GM19035 (cell line): ENCODE measurements at regions not wholly inside any gene's neighbourhood (a gene's known extent, or its start where the extent isn't known, plus 50 kb on each side); places are given as distances from the start of the nearest gene placed in this dataset.

Experiments
- ATAC-seq: cut with Tn5 transposase; IDR thresholded peaks from one replicate; pipeline ENCODE4 v1.9.1; 2021; ENCODE audit not compliant: unreplicated experiment

GRCh38 chr1:222243902-222244301 is 304.0 kb downstream of the HHIPL2 start:
- no peak for ATAC-seq

DNA sequence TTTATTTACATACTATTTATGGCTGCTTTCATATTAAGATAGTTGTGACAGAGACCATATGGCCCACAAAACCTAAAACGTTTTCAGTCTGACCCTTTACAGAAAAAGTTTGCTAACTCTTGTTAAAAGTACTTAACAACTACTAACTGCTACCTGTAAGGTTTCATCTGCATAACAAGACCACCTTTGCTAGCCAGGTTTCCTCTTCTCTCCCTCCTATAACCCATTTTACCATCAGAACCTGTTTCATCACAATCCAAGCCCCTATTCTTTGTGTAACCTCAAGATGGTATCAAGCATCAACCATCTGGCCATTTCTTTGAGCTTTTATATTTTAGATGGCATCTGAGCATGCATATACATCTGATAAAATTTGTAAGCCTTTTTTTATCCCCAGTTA is 305.4 kb downstream of the HHIPL2 start:
- ATAC-seq: no peak

DNA sequence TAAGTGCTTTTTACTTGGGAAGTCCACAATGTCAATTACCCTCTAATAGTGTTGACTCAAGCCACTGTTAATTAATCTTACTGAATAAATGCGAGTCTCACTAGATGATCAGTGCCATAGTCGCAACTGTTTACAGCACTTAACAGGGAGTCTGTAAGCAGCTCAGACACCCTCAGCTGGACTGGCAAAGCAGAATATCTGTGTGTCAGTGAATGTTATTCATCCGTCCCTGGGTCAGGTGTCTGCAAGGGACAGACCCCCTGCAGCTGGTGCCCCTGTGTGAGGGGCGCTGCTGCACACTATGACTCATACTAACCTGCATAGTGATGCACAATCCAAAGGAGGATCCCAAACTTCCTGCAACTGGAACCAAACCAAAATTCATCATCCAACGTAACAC is 306.5 kb downstream of the HHIPL2 start:
- ATAC-seq: no peak

GRCh38 chr1:222240536-222241181 is 307.2 kb downstream of the HHIPL2 start:
- ATAC-seq: no peak

DNA sequence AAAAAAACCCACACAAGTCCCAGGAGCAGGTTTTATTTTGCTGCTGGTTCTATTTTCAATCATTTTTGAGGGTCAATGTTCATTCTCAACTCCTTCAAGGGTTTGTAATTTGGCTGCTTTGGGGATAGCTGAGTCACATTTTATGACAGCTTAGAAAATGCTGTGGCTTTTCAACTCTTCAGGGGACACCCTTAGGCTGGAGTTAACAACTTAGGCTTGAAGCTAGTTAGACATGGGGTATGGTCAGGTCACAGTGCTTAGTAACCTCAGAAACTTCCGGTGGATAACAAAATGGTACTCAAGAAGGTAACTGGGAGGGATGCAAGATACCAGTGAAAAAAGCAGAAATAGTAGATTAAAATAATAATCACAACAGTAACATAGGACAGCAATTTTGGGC is 308.8 kb downstream of the HHIPL2 start:
- ATAC-seq: no peak

- ATAC-seq: no peak
Observed at GRCh38 chr1:222234351-222234750, 313.6 kb downstream of the HHIPL2 start.

GRCh38 chr1:222233444-222234158 is 314.3 kb downstream of the HHIPL2 start:
- no peak for ATAC-seq

GRCh38 chr1:222232842-222233241 is 315.1 kb downstream of the HHIPL2 start:
- ATAC-seq: no peak

DNA sequence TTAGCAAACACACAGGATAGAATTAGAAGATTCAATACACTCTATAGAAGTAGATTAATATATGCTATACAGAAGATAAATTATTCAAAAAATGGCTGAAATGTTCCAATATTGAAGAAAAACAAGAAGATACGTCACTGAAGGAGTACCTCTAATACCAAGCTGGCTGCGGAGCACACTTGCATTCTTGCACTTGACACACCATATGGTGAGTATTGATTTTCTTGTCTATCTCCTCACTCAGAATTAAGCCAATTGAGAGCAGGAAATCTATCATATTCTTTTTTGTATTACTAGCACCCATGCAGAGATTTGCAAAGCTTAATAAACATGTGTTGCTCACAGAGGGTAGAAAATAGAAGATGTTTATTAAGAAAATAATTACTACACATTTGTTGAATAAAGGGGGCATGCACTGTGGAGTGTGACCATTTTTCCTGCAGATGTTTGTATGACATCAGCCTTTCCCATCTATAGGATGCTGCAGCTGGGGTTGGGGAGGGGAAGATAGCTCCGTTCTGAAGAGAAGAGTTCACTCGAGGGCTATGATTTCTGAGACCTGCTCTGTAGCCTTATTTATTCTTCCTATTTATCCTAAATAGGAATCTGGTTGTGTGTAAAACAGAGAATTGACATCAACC is 318.1 kb downstream of the HHIPL2 start:
- ATAC-seq: no peak

DNA sequence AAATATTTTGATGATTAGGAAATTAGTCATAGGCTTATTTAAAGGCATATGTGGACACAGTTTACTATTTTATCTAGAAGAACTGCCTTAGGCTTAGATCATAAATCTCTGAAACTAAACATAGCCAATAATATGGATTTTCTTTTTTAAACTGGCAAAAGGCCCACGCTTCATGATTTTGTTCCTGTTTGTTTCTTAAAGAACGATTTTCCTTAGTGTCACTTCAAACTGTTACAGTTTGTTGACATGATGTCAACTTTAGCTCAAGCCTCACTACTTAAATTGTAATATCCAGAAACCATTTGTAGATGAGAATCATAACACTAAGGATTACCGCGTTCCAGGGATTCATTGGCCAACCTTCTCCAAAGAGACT is 322.6 kb downstream of the HHIPL2 start:
- no peak for ATAC-seq

GRCh38 chr1:222224636-222225315 is 323.1 kb downstream of the HHIPL2 start:
- ATAC-seq: no peak

DNA sequence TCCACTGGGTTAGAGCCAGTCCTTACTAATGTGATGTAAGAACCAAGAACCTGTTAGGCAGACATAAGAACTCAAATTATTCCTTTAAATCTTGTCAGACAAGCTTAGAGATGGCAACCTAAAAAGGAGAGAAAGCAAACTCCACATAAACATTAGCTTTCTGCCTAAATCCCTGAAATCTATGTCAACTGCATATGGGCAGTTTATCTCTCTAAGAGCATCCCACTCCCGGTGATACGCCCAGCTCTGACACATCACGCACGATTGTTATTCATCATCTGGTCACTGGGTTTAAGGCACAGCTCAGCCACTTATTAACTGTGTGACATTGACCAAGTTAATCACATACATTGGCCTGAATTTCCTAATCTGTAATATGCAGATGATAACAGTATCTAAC is 323.7 kb downstream of the HHIPL2 start:
- ATAC-seq: no peak

DNA sequence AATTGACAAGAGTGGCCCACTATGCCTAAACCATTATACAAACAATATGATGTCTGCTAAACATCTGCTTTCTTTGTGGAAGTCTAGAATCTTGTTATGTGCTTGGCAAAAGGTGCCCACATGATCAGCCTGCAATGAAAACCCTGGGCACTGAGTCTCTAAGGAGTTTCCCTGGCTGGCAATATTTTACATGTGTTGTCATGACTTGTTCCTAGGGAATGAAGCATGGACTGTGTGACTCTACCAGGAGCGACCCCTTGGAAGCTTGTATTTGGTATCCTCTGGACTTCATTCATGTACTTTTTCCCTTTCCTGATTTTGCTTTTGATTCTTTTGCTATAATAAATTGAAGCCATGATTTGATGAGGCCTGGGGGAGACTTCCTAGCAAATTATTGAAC is 324.9 kb downstream of the HHIPL2 start:
- no peak for ATAC-seq

- no peak for ATAC-seq
Observed at GRCh38 chr1:222216255-222216754, 331.6 kb downstream of the HHIPL2 start.

GRCh38 chr1:222210776-222211175 is 337.1 kb downstream of the HHIPL2 start:
- ATAC-seq: no peak

- no peak for ATAC-seq
Observed at GRCh38 chr1:222204475-222204874, 343.4 kb downstream of the HHIPL2 start.

DNA sequence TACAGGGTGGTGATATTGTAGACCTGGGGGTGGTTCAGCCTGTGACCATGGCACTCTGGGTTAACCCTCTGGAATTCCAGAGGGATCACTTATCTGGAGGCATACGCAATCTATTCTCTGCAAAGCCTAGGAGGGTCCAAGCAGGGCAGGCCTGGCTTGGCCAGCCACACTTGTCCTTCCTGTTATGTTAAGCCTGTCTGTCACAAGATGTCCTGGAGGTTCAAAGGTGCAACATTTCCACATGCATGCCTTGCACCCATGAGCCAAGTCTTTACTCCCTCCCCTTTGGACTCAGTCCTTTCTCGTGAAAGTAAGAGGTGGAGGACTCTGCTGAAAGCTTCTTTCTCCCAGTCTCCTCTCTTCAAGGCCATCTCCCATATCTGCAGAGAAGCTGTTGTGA is 345.1 kb downstream of the HHIPL2 start:
- ATAC-seq: no peak

- no peak for ATAC-seq
Observed at GRCh38 chr1:222196736-222197135, 351.2 kb downstream of the HHIPL2 start.

DNA sequence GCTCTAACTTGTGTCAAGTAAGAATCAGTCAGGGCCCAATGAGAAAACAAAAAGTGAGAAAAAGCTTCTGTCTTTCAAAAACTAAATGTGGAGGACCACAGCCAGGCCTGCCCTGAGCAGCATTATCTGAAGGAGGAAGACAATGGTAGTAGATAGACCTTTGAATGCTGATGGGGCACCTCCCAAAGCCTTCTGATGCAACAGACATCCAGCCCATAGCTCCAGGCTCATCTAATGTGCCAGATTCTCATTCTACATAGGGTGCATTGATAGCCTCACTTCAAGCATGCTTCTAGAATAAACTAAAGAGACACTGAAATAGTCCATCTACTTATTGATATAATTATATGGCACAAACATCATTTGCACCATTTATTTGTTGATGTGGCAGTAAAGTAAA is 351.6 kb downstream of the HHIPL2 start:
- ATAC-seq: no peak

GRCh38 chr1:222195857-222196256 is 352.0 kb downstream of the HHIPL2 start:
- ATAC-seq: no peak

GRCh38 chr1:222189218-222189617 is 358.7 kb downstream of the HHIPL2 start:
- no peak for ATAC-seq
